Stimulated activated CD4-positive, alpha-beta T cell treated with anti-CD3 and anti-CD28 coated beads, Interleukin-2, amount 100 ng/mL, for 48 hours (primary cell): ENCODE measurements at regions not wholly inside any gene's neighbourhood (a gene's known extent, or its start where the extent isn't known, plus 50 kb on each side); places are given as distances from the start of the nearest gene placed in this dataset.

Experiments used
- DNase-seq, 2 donors: peaks; one replicate each; pipeline ENCODE4 v3.0.0-alpha.2; 2020

DNA sequence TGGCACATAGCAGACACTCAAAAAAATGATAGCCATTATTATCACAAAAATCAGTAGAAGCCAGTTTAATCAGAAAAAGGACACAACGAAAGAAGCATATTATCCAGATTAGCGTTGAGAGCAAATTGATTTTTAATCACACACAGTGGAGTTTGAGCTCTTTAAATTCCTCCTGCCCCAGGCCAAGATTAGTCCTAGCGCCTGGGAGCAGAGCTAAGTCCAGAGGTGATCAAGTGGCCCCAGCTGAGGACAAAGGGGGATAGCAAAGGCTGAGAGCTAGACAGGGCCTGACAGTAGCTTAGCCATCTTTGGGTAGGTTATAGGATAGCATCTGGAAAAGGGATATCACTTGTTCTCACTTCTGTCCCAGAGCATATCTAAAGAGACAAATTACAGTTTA is 133.6 kb downstream of the NXPE2 start:
- DNase-seq, result no peak

GRCh38 chr11:114812733-114813132 is 134.4 kb downstream of the NXPE2 start:
- DNase-seq, result no peak

GRCh38 chr11:114813189-114813718 is 134.9 kb downstream of the NXPE2 start:
- DNase-seq, result no peak

DNA sequence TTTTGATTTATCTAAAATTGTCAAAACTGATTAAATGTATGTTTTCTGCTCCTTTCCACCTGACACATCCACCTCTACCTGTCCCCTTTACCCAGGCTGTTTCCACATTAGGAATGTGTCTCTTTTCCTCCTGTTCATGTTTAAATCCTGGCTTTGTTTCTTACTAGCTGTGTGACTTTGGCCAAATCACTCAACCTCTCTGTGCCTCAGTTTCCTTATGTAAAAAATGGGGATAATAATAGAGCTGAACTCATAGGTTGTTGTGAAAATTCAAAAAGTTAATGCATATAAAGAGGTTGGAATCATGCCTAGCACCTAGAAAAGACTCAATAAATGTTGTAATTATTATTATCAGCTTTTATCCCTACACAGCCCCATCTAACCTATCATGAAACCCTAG is 136.8 kb downstream of the NXPE2 start:
- no peak for DNase-seq

- no peak for DNase-seq
Measured at GRCh38 chr11:114815761-114816160, 137.4 kb downstream of the NXPE2 start.

DNA sequence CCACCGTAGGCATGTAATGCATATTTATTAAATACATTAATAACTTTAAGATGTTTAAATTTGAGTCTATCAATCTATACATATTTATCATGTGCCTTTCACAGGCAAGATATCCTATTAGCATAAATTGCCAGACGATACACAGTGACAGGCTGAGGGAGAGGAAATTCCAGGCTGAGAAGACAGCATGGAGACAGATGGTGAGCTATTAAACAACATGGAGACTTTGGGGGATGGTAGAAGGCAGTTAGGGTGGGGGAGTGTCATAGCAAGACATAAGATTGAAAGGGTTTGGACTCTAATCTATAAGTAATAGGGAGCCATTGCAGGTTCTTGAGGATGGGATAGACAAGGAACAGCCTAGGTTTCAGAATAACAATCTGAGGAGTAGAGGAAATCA is 138.5 kb downstream of the NXPE2 start:
- DNase-seq, result no peak

DNA sequence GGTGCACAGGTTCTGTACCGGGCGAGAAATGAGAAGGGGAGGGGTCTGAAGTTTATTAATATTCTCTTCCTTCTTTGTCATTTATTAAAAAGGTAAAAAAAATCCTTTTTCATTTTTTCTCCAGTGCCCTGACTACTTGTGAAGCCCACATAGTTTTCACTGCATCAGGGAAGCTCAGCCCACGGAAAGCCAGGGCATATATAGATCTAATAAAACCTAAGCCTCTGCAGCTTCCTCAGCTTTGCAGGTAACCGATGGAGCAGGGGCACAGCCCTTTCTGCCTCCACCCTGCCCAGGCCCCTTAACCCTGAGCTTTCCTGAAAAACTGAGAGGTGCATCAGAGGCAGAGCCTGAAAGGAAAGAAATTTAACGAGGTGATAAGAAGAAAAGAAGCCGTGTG is 140.1 kb downstream of the NXPE2 start:
- no peak for DNase-seq

DNA sequence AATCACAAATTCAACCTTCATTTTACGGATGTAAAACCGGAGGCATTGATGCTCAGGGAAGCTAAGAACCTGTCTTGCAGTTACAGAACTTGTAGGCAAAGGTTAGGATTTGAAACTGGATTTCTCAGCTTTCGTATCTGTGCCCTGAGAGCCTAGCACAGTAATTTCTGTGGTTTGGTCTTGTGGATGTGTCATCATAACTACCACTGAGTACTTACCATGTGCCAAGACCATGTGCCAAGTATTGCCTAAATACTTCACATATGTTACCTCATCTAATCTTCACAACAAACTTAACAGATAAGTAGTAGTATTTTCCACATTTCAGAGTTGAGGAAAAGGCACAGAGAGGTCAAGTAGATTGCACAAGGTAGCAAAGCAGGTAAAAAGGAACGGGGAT is 140.7 kb downstream of the NXPE2 start:
- no peak for DNase-seq

GRCh38 chr11:114820621-114821020 is 142.3 kb downstream of the NXPE2 start:
- DNase-seq, result no peak

- DNase-seq, result no peak
Measured at GRCh38 chr11:114821621-114822412, 143.5 kb downstream of the NXPE2 start.

GRCh38 chr11:114826910-114827442 is 148.6 kb downstream of the NXPE2 start:
- no peak for DNase-seq

GRCh38 chr11:114827736-114828135 is 149.4 kb downstream of the NXPE2 start:
- DNase-seq, result no peak

- no peak for DNase-seq
Measured at GRCh38 chr11:114832532-114833125, 154.3 kb downstream of the NXPE2 start.

GRCh38 chr11:114836161-114836560 is 157.8 kb downstream of the NXPE2 start:
- no peak for DNase-seq

GRCh38 chr11:114844896-114845295 is 166.6 kb downstream of the NXPE2 start:
- no peak for DNase-seq

DNA sequence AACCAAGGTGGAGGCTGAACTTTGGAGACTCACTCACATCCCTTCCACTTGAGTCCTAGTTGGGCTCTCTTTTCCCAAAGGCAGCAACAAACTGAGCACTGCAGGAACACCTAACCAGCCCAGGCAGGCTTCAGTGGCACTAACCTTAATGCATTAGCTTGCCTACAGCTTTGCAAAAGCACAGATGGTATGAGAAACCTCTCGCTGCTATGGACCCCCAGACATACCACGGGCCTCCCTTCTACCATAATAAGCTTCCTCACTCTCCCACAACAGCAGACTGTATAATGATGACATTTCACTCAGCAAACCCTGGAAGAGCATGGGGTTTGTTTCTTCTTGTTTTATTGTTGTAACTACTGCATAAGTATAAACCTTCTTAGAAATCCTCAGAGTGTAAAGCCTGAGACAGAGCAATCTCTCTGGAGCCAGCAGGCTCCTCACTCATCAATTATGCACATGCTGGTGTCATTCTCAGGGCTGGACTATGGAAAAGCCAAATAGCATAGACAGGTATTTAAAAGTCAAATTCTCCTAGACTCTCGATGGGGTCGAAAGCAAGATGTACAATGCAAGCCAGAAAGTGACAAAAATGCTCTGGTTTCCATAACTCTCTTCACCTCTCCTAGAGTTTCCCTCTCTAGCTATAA is 167.6 kb downstream of the NXPE2 start:
- DNase-seq, result no peak

DNA sequence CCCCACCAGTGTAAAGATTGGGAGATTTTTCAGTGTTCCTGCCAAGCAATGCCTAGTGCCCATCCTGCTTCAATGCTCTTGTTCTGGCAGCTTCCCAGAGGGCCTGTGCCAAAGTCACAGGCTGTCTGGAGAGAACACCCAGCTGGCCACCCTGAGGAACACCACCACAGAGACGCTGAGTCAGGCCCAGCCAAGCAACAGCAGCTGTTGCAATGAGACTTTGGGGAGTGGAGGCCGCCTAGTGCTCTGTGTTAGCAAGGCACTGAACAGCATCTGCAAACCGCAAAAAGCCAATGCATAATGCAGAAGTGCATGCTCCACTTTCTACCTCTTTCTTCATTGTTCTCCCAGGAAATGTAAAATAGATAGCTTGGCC is 168.1 kb downstream of the NXPE2 start:
- DNase-seq, result no peak

DNA sequence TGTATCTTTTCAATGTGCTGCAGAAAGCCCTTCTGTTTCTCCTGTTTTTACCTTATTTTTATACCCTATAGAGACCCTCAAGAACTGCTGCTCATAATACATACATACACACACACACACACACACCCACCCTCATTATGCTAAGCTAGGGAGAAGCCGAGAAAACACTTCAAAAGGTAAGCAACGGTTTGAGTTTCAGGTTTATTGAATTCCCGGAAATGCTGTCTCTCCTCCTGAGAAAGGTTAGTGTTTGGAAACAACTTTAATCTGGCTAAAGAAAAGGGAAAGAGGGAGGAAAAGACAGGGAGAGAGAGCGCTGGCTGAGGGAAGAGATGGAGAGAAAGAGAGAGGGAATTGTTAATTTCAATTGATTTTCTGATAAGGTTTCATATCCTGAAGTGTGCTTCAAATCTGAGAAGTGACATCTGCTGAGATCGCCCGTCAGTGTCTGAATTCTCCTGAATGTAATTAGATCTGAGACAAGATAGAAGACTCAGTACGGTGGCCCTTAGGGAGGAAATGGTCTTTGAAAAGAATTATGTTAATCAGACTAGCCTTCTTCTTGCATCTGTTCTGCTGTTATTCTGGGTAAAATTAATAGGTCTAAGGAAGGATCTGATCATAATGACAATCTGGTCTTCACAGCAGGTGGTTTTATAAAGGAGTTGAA is 169.1 kb downstream of the NXPE2 start:
- DNase-seq, result no peak

DNA sequence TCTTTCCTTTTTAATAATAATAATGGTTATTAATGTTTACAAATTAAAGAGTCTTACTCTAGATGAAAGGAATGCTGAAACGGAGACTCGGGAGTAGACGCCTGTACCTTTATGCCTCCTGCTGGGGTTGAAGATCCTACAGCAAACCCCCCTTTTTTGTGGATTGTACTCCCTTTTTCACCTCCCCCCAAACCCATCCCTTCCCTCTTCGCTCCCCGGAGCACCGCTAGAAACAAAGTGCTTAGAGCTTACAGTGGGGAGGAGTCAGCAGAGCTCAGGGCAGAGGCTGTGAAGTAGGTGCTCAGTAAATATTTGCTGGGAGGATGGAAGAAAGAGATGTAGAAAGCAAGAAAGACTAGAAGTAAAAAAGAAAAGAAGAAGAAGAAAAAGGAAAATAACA is 169.7 kb downstream of the NXPE2 start:
- DNase-seq, result no peak

GRCh38 chr11:114857281-114857680 is 179.0 kb downstream of the NXPE2 start:
- DNase-seq, result no peak

GRCh38 chr11:114864896-114865295 is 186.6 kb downstream of the NXPE2 start:
- DNase-seq, result no peak

DNA sequence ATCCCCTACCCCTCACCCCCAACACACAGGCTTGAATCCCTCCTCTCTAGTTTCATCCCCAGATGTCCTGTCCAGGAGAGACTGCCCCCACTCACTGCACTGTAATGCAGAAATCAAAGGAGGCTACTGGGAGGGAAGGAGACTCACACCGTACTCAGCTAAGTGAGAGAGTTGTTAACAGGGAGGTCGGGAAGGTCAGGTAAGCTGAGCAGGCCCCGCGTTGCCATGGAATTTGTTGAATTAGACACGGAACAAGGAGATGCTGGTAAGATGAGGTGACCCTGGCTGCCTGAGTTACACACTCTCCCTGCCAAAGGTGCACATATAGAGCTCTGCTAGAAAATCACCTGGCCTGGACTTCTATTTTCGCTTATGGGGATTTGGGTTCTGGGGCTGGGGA is 197.9 kb downstream of the NXPE2 start:
- no peak for DNase-seq

DNA sequence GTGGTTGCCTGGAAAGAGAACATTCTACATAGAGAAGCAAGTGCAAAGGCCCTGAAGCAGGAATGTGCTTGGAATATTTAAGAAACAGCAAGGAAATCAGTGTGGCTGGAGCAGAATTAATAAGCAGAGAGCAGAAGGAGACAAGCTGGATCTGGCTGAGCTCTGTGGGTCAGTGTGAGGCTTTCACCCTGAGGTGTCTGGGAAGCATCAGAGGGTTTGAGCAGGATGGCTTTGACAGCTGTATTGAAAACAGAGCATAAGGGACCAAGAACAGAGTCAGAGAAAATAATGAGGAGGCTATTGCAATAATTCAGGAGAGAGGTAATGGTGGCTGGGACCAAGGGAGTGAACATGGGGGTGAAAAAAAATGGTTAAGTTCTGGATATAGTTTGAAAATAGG is 199.6 kb downstream of the NXPE2 start:
- no peak for DNase-seq
